H7 (cell line): ENCODE measurements at regions not wholly inside any gene's neighbourhood (a gene's known extent, or its start where the extent isn't known, plus 50 kb on each side); places are given as distances from the start of the nearest gene placed in this dataset.
A peak's percentile ranks its signal among the peaks of the same experiment; 100 is the strongest.

Source experiments
- DNase-seq: peaks from one replicate; pipeline ENCODE4 v3.0.0; 2012
- H3K27me3 ChIP-seq: 2 replicates; pipeline ENCODE4 v1.6.0; 2011; ENCODE audit warnings: mild to moderate bottlenecking, low read length; ENCODE audit not compliant: control insufficient read depth, insufficient read depth
- H3K36me3 ChIP-seq: replicated peaks from 2 replicates; pipeline ENCODE4 v1.5.1; 2011; ENCODE audit warnings: low read length; ENCODE audit not compliant: control insufficient read depth, insufficient read depth
- H3K4me3 ChIP-seq: 2 replicates; pipeline ENCODE4 v1.5.1; 2011; ENCODE audit warnings: low read depth, mild to moderate bottlenecking, control low read depth, low read length, moderate library complexity; ENCODE audit not compliant: insufficient read depth

DNA sequence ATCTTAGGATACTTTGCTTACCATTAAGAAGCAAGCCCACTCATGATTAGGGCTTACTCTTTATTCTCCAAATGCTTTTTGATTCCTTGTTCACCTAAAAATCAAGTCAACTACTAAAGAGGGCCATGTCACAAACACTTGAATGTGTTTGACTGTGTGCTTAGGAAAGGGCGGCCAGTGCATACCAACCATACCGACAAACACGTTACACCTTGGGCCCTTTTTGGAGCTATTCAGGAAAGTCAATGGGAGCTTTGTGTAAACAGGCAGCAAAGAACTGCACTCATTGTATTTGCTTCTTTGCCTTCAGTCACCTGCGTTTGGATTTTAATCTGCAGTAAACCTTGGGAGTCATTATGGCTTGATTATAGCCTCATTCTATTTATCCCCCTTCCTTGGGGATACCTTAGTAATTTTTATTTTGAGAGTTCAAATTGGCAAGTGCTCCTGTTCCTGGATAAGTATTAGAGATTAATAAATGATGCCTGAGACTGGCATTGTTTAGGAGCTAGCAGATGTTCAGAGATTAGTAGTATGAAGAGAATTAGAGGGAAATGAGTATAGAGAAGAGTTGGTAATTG lies 102.6 kb upstream of the HDGFL1 start:
- H3K36me3 ChIP-seq: no peaks in the 10 kb centered on the region
- H3K27me3 ChIP-seq: no peaks in the 10 kb centered on the region
- peak; percentile 4 for DNase-seq
- H3K4me3 ChIP-seq: no peak overlapping the region

DNA sequence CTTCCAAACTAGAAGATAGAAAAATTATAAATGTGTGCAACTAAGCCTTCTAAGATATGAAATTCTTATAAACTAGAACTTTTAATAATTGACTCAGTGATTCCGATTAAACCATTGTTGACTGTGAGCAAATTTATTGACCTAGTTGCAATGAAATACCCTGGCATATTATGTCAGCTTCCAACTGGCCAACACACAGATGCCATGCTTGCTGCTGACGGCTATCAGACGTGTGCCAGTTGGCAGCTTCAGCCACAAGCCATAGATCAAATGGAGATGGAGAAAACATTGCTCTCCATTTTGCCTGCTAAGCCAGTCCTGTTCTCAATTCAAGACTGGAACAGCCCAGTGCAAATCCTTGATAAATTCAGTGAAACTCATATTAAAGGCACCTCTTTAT lies 101.7 kb upstream of the HDGFL1 start:
- no peak for DNase-seq
- Histone ChIP-seq H3K27me3 (no peaks in the 10 kb centered on the region), H3K4me3 (no peak overlapping the region), H3K36me3 (no peaks in the 10 kb centered on the region)

DNA sequence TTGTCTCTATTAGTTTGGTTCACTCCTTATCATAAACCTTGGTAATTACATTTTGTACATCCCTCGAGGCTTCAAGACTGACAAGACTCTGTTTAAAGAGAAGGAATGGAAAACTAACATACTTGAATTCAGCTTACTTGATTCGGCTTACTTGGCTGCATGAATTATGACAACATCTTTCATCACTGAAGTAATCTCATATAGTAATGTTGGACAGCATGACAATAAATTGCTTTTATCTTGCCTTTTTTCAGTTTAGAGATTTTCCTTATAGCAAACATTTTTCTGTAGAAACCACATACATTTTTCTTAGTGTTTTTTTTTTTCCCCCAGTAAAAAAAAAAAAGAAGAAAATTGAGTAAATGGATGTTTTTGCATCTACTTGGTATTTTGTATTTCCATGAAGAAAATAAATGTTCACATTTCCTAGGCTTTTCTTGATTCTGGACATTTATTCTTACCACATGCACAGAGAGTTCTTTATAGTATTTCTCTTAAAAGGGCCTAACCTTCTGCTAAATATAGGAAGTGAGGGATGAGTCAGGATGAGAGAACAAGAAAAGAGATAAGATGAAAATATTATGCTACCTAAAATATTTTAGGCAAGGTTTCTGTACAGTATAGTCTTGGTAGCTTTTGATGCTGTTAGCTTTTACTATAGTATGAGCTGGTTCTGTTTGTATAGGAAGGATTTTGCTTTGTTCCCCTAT lies 101.0 kb upstream of the HDGFL1 start:
- no peak for DNase-seq
- no peak overlapping the region for H3K4me3 ChIP-seq
- H3K27me3 ChIP-seq: no peaks in the 10 kb centered on the region
- H3K36me3 ChIP-seq: no peaks in the 10 kb centered on the region

DNA sequence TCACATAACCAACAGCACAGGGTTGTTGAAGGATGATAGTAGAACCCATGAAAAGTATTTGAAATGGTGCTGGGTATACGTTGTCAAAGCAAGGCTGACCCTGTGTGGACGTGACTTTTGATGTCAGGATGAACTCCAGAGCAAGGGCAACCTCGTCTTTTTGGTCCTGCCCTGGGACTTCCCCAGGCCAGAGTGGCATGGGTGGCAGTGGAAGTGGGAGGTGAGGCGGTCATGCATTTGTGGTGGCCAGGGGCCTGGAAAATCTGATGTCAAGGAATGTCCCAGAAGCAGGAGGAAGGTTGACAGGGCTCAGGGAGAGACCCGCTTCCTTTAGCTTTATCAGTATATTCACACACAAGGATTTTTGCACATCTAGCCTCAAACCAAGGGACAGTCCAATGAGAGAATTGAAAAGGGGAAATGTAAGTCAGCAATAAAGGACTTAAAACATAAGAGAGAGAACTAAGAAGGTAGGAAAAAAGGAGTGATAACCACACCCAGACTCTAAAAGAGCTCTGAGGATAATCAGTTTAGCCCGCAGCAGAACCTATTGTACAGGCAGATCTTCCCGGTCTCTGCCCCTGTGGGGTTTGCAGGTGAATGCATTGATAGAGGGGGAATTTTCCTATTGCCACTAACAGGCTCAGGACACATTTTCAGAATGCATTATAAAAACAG lies 98.8 kb upstream of the HDGFL1 start:
- H3K27me3 ChIP-seq: no peaks in the 10 kb centered on the region
- no peak for DNase-seq
- no peaks in the 10 kb centered on the region for H3K36me3 ChIP-seq
- H3K4me3 ChIP-seq: no peak overlapping the region

DNA sequence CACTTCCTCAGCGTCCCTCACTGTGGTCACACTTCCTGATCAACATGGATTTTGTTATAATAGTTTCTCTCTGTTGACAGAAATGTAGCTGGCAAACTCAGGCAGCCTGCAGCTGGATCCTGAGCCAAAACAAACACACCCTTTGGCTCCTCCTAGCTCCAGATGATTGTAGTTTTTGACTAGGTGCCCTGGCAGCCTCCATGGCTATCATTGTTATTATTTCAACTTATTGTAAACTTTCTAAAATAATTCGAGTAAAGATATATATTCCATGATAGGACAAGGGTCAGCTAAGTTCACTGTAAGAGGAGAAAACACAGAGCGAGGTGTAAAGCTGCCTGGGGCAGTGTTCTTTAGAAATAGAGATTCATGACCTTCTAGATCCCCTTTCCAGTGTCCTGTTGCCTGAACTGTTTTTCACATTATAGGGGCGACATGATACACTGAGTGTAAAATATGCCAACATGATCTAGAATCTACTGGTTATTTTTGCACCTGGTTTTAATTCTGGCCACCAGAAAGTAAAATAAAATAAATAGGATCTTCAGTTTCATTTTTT lies 98.2 kb upstream of the HDGFL1 start:
- Histone ChIP-seq H3K36me3 (no peaks in the 10 kb centered on the region), H3K4me3 (no peak overlapping the region), H3K27me3 (no peaks in the 10 kb centered on the region)
- DNase-seq: no peak

DNA sequence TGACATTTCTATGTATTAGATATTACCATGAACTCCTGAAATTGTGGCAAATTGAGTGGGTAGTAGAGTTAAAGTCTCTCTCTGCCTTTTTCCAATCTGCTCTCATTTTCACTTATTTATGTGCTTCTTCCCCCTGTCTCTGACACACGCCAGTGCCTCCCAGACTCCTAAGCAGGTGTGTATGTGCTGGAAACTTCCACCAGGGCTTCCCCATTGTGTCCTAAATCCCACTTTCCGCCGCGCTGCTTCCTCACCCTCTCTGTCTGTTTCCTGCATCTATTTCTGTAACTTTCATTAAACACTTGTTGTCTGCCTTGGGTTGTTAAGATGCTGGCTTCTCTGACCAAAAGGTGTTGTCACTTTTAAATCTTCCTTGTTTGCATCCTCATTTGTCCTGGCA lies 97.6 kb upstream of the HDGFL1 start:
- Histone ChIP-seq H3K4me3 (no peak overlapping the region), H3K27me3 (no peaks in the 10 kb centered on the region), H3K36me3 (no peaks in the 10 kb centered on the region)
- DNase-seq: no peak

DNA sequence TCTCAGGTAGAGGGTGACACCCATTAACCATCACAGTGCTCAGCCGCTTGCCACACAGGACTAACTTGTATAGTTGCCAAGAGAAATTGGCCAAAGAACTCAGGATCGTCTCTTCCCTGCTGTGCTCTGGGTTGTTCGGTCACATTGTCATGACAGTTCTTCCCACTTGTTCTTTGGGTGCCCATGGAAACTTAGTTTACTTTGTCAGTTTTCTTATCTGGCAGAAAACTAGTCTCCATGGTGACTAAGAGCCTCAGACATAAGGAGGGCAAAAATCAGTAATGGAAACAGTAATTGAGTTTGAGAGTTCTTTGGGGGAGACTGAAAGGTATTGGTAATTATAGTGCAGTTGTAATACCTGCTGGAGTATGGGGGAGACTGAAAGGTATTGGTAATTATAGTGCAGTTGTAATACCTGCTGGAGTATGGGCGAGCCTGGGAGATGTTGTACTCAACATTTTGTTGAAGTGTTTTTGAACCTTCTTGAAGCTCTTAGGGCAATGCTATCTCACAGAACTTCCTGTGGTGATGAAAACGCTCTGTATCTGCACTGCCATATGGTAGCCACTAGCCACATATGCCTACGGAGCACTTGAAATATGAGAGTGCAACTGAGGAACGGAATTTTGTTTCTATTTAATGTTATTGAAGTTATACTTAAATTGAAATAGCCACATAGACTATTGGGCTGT lies 95.2 kb upstream of the HDGFL1 start:
- Histone ChIP-seq H3K36me3 (no peaks in the 10 kb centered on the region), H3K27me3 (no peaks in the 10 kb centered on the region), H3K4me3 (no peak overlapping the region)
- DNase-seq: no peak

DNA sequence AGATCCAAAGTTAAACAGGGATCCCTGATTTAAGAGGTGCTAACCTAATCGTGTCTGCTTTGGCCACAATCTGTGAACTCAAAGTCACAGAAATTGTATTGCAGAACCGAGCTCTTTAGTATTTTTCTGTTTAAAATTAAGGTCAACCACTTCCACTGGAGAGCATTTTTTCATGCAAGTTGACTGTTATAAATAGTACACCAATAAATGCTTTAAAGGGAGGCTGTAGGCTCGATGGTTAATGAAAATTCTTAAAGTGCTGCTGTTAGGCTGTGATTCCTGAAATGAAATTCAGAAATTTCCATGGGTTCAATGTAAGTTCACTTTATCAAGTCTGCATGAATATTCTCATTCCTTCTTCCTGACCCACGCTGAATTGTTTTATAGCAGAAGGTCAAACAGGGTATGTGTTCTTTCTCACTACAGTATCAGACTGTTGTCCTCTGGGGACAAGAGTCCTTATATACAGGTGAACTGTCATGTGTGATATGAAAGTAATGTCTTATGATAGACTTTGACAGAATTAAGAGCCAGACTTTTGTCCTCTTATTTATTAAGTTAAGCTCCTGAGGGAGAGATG lies 92.5 kb upstream of the HDGFL1 start:
- Histone ChIP-seq H3K36me3 (no peaks in the 10 kb centered on the region), H3K4me3 (no peak overlapping the region), H3K27me3 (no peaks in the 10 kb centered on the region)
- no peak for DNase-seq

DNA sequence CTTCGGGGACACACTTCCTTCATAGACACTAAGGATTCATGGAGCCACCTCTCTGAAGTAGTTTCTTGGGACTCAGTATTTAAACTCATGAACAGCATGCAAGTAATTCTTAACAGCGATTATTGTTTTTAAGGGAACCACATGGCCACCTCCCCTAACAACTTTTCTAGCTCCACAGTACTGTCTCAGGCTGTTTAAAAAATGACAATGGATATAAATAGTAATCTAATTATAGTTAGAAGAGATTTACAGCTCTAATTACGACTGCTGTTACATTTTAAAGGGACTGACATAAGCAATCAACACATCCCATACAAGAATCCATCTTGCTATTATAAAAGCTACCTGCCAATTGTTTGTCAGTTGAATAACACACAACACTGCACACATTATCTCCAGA lies 72.1 kb upstream of the HDGFL1 start:
- Histone ChIP-seq H3K4me3 (no peak overlapping the region), H3K27me3 (no peaks in the 10 kb centered on the region), H3K36me3 (no peaks in the 10 kb centered on the region)
- DNase-seq: no peak

DNA sequence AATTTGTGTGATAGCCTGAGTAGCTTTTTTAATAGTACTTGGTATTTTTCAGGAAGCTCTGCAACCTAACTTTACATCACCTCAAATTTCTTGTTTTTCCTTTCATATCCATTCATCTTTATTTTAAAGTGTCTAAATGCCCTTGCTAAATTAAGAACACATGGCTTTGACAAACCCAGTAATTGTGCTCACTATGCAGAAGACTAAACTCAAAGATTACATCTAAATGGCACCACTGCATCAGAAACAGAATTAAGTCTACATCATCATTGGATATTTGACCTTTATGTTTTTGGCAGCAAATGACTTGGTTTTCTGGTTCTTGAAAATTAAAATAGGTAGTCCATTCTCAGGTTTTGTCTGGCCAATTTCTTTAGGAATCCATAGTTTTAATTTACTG lies 69.6 kb upstream of the HDGFL1 start:
- Histone ChIP-seq H3K36me3 (no peaks in the 10 kb centered on the region), H3K27me3 (no peaks in the 10 kb centered on the region), H3K4me3 (no peak overlapping the region)
- no peak for DNase-seq

DNA sequence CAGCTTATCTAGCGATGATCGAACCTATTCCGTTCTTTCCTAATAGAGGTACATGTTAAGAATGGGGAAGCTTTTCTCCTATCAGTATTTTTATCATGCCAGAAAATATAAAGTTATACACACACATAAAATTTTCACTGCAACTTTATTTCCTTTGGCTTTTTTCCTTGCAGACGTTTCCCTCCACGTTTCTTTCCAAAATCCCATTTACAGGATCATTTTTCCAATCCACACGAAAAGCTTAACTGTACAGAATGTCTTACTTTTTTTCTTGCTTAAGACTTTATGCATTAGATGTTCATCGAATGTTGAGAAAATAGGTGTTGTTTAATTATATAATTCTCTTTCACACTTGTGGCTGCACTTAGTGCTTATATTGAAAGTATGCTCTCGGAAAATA lies 62.9 kb upstream of the HDGFL1 start:
- DNase-seq: no peak
- no peaks in the 10 kb centered on the region for H3K27me3 ChIP-seq
- no peak overlapping the region for H3K4me3 ChIP-seq
- H3K36me3 ChIP-seq: no peaks in the 10 kb centered on the region

DNA sequence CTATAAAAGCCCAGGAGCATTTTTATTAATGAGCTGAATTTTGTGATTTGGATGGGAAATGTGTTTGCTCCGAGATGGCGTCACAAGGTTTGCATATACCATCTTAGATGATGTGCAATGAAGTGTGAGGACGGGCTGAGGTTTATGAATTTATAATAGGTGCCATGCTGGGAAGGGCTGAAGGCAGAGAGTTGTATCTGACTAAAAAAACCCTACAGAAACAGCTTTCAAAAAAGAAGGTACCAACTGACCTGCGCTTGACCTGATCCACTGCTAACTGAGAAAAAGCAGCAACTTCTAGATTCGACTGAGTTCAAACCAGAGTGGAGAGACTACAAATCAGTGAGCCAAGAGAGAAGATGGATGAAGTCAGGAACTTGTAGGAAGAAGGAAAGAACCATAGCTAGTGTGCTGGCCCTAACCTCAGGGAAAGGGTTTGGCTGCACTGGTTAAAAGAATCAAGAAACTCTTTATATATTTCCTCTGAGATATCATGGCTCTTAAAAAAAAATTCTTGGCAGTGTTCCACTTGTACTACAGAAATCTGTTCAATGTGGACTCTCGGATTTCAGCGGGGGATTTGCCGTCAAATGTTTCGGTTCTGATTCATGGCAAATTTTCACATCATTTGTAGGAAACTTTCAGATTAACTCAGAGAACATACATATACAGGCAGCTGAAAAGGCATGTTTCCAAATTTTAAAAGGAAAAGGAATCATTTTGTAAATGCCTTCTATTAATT lies 56.5 kb upstream of the HDGFL1 start:
- Histone ChIP-seq H3K27me3 (no peaks in the 10 kb centered on the region), H3K4me3 (no peak overlapping the region), H3K36me3 (no peaks in the 10 kb centered on the region)
- no peak for DNase-seq

DNA sequence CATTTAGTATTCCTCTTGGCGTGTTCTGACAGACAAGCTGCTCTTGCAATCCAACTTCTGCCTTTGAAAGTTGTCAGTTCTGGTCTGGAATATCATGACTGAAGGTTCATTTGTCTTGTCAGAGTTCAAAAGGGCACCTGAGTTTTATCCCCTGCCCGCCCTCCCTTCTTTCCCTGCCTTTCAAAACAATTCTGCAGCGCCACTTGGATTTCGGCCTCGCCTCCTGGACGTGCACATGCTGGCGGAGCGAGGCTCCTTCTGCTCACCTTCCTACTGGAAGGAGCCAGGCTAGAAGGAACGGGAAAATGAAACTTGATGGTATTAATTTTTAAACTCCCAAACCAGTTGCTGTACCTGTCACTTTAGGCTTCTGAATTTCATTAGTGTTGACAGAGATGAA lies 55.7 kb upstream of the HDGFL1 start:
- Histone ChIP-seq H3K27me3 (no peaks in the 10 kb centered on the region), H3K4me3 (no peak overlapping the region), H3K36me3 (no peaks in the 10 kb centered on the region)
- DNase-seq: no peak

DNA sequence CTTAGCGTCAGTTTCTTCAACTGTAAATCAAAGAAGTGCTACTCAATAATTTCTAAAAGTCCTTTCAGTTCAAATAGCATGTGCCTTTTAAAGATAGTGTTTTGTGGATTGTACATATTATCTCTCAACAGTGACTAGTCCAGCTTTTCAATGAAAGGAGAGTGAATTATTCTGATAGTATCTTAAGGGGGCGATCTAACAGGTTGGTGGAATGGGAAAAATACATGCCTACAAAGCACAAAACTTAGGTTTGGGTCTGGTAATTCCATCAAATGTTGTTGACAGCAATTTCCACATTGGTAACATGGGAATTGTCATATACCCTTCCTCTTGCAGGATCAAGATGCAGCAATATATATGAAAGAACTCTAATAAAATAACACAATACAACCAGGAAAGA lies 50.1 kb upstream of the HDGFL1 start:
- Histone ChIP-seq H3K4me3 (no peak overlapping the region), H3K27me3 (no peaks in the 10 kb centered on the region), H3K36me3 (no peaks in the 10 kb centered on the region)
- DNase-seq: no peak
